Prostate gland (tissue), 2 donors: ENCODE measurements at regions not wholly inside any gene's neighbourhood (a gene's known extent, or its start where the extent isn't known, plus 50 kb on each side); places are given as distances from the start of the nearest gene placed in this dataset.

Experiments
- DNase-seq: peaks from one replicate; pipeline ENCODE4 v3.0.0-alpha.2; 2019; ENCODE audit warnings: low spot score
- H3K27ac ChIP-seq, 2 donors: fragments of 200-600 bp; sonication (generic); 2 replicates each; pipeline ENCODE4 v1.5.1; 2017 to 2019
- H3K27me3 ChIP-seq: fragments of 200-600 bp; sonication (generic); replicated peaks from 2 replicates; pipeline ENCODE4 v1.5.1; 2019; ENCODE audit not compliant: insufficient read depth
- H3K36me3 ChIP-seq, 2 donors: fragments of 200-600 bp; sonication (generic); 1 replicate in 1 of 2; 2 replicates in 1 of 2; pipeline versions ENCODE4 v1.5.1 to v1.8.1; 2017 to 2019
- H3K4me1 ChIP-seq: fragments of 200-600 bp; sonication (generic); replicated peaks from 2 replicates; pipeline ENCODE4 v1.5.1; 2019
- H3K4me3 ChIP-seq, 2 donors: fragments of 200-600 bp; sonication (generic); 2 replicates each; pipeline ENCODE4 v1.5.1; 2017 to 2019
- H3K9me3 ChIP-seq: fragments of 200-600 bp; sonication (generic); 2 replicates; pipeline ENCODE4 v1.5.1; 2017
- CTCF ChIP-seq, 4 experiments: fragments of 200-600 bp in 2 of 4; fragments of 450-650 bp in 2 of 4; sonication (generic) in 2 of 4; IDR thresholded peaks; 1 replicate in 3 of 4; 2 replicates in 1 of 4; pipeline ENCODE4 v1.5.1; 2016 to 2019; ENCODE audit warnings: antibody characterized with exemption in 4 of 4, mild to moderate bottlenecking in 2 of 4, moderate library complexity in 2 of 4
- POLR2A ChIP-seq: fragments of 450-650 bp; IDR thresholded peaks from one replicate; pipeline ENCODE4 v1.6.1; 2016; ENCODE audit warnings: antibody characterized with exemption, mild to moderate bottlenecking
- POLR2AphosphoS5 ChIP-seq: sonication (generic); formaldehyde crosslinking; IDR thresholded peaks from one replicate; pipeline ENCODE4 v1.6.1; 2017; ENCODE audit warnings: antibody characterized with exemption
- WGBS: methylation state at CpG from one replicate; pipeline ENCODE4 v1.1.5; 2018; 5-methylcytosine and 5-hydroxymethylcytosine counted together
- intact Hi-C: fragments of 100-400 bp; cut with DNase I; formaldehyde crosslinking; loops from one replicate; pipeline ENCODE4 v1.14.2; 2022

- H3K36me3 ChIP-seq: no peaks in the 10 kb centered on the region
- 77% methylated on average over 4 of the region's 4 CpGs for WGBS
- H3K9me3 ChIP-seq: no peaks in the 10 kb centered on the region
- H3K27ac ChIP-seq: no peak overlapping the region
- H3K27me3 ChIP-seq: no peaks in the 10 kb centered on the region
- H3K4me3 ChIP-seq: no peak overlapping the region
- intact Hi-C loops: no loop called here
- DNase-seq: no peak
- H3K4me1 ChIP-seq: no peaks in the 10 kb centered on the region
- TF ChIP-seq POLR2AphosphoS5: no peak
- no peak for TF ChIP-seq POLR2A
- no peak for TF ChIP-seq CTCF (IDR thresholded peaks at IDR 0.05)
Observed at GRCh38 chr7:32158751-32159745, 88.8 kb upstream of the PDE1C start.

- DNase-seq: no peak
- H3K27me3 ChIP-seq: no peaks in the 10 kb centered on the region
- 83% methylated on average over 5 of the region's 5 CpGs for WGBS
- no peaks in the 10 kb centered on the region for H3K36me3 ChIP-seq
- no peaks in the 10 kb centered on the region for H3K4me1 ChIP-seq
- TF ChIP-seq POLR2AphosphoS5 (no peak), CTCF (IDR thresholded peaks at IDR 0.05) (no peak)
- H3K27ac ChIP-seq: no peak overlapping the region
- no peak overlapping the region for H3K4me3 ChIP-seq
- intact Hi-C loops: no loop called here
- H3K9me3 ChIP-seq: no peaks in the 10 kb centered on the region
Observed at GRCh38 chr7:32158076-32158475, 87.9 kb upstream of the PDE1C start.

GRCh38 chr7:32155712-32156111 lies 85.5 kb upstream of the PDE1C start:
- no peaks in the 10 kb centered on the region for H3K4me1 ChIP-seq
- no peaks in the 10 kb centered on the region for H3K36me3 ChIP-seq
- H3K9me3 ChIP-seq: no peaks in the 10 kb centered on the region
- DNase-seq: no peak
- intact Hi-C loops: no loop called here
- H3K27ac ChIP-seq: no peak overlapping the region
- TF ChIP-seq POLR2A (no peak), CTCF (IDR thresholded peaks at IDR 0.05) (no peak), POLR2AphosphoS5 (no peak)
- H3K4me3 ChIP-seq: no peak overlapping the region
- H3K27me3 ChIP-seq: no peaks in the 10 kb centered on the region
- WGBS: 68% methylated on average over 2 of the region's 2 CpGs

- WGBS: 68% methylated on average over 3 of the region's 3 CpGs
- Histone ChIP-seq H3K4me1 (no peaks in the 10 kb centered on the region), H3K9me3 (no peaks in the 10 kb centered on the region), H3K4me3 (no peak overlapping the region), H3K27me3 (no peaks in the 10 kb centered on the region), H3K27ac (no peak overlapping the region), H3K36me3 (no peaks in the 10 kb centered on the region)
- TF ChIP-seq POLR2A: no peak
- DNase-seq: no peak
- intact Hi-C loops: no loop called here
Observed at GRCh38 chr7:32154797-32155196, 84.6 kb upstream of the PDE1C start.

- WGBS: 86% methylated on average over 4 of the region's 4 CpGs
Observed at GRCh38 chr7:32153006-32153405, 82.8 kb upstream of the PDE1C start.

More at GRCh38 chr7:32153006-32153405, 82.8 kb upstream of the PDE1C start:
- Histone ChIP-seq H3K9me3 (no peaks in the 10 kb centered on the region), H3K27me3 (no peaks in the 10 kb centered on the region), H3K36me3 (no peaks in the 10 kb centered on the region), H3K4me3 (no peak overlapping the region), H3K27ac (no peak overlapping the region), H3K4me1 (no peaks in the 10 kb centered on the region)
- no peak for TF ChIP-seq POLR2AphosphoS5
- no peak for TF ChIP-seq POLR2A
- TF ChIP-seq CTCF (IDR thresholded peaks at IDR 0.05): no peak
- no peak for DNase-seq
- intact Hi-C loops: no loop called here
